H1 (cell line): ENCODE measurements at regions not wholly inside any gene's neighbourhood (a gene's known extent, or its start where the extent isn't known, plus 50 kb on each side); places are given as distances from the start of the nearest gene placed in this dataset.

Experiments
- CTCF ChIA-PET: fragments of 300-600 bp; sonication (Branson Sonifier 250); formaldehyde crosslinking; loops from one replicate; lab custom pipeline; 2021; ENCODE audit not compliant: partially characterized antibody; lab: Charles Lee
- POLR2A ChIA-PET: fragments of 300-600 bp; sonication (Branson Sonifier 250); formaldehyde crosslinking; loops from one replicate; lab custom pipeline; 2021; ENCODE audit warnings: inconsistent platforms; ENCODE audit not compliant: partially characterized antibody; lab: Charles Lee
- DNase-seq, 2 experiments: peaks; one replicate each; pipeline versions ENCODE4 v3.0.0 to v3.0.0-alpha.2; 2010 to 2022; ENCODE audit warnings: low spot score in 2 of 2, low read depth in 1 of 2, mixed read lengths in 1 of 2
- FAIRE-seq: peaks from 2 replicates; lab custom pipeline; 2011; peaks lifted over from hg19 to GRCh38; lab: Jason Lieb, UNC
- H2AFZ ChIP-seq: 2 replicates; pipeline ENCODE4 v1.8.1; 2012; ENCODE audit warnings: low read length, inconsistent platforms
- H2AK5ac ChIP-seq: 2 replicates; pipeline ENCODE4 v1.6.1; 2013; ENCODE audit warnings: low read depth, low read length
- H2BK120ac ChIP-seq: replicated peaks from 2 replicates; pipeline ENCODE3; 2013; ENCODE audit warnings: low read depth, low read length, inconsistent platforms
- H2BK12ac ChIP-seq: 2 replicates; pipeline ENCODE4 v1.6.1; 2013; ENCODE audit warnings: low read depth, low read length
- H2BK15ac ChIP-seq: 2 replicates; pipeline ENCODE4 v1.6.1; 2013; ENCODE audit warnings: low read length
- H2BK20ac ChIP-seq: 2 replicates; pipeline ENCODE4 v1.6.1; 2013; ENCODE audit warnings: low read length
- H2BK5ac ChIP-seq: 2 replicates; pipeline ENCODE4 v1.6.1; 2013; ENCODE audit warnings: low read depth, low read length
- H3K14ac ChIP-seq: 2 replicates; pipeline ENCODE4 v1.6.1; 2013; ENCODE audit warnings: inconsistent platforms; ENCODE audit not compliant: insufficient read length
- H3K18ac ChIP-seq: 2 replicates; pipeline ENCODE4 v1.6.1; 2013; ENCODE audit warnings: low read length; ENCODE audit errors: extremely low read depth
- H3K23ac ChIP-seq: 2 replicates; pipeline ENCODE4 v1.6.1; 2013; ENCODE audit warnings: inconsistent platforms; ENCODE audit not compliant: insufficient read length
- H3K23me2 ChIP-seq: 2 replicates; pipeline ENCODE4 v1.6.1; 2013; ENCODE audit warnings: low read depth, low read length
- H3K27ac ChIP-seq: 2 replicates; pipeline ENCODE4 v1.6.1; 2011; ENCODE audit warnings: low read depth, low read length, inconsistent platforms
- H3K27me3 ChIP-seq, 4 experiments: replicated peaks in 1 of 4; 1 replicate in 1 of 4; 2 replicates in 3 of 4; pipeline versions ENCODE4 v1.6.1 to v1.8.1; 2011 to 2013; ENCODE audit warnings: low read length in 3 of 4, mild to moderate bottlenecking in 3 of 4, inconsistent platforms in 2 of 4, mixed read lengths in 2 of 4, moderate library complexity in 1 of 4; ENCODE audit not compliant: control insufficient read depth in 3 of 4, insufficient read depth in 3 of 4; ENCODE audit errors: extremely low read depth in 1 of 4
- H3K36me3 ChIP-seq, 4 experiments: 2 replicates each; pipeline versions ENCODE4 v1.6.1 to v1.8.1; 2011 to 2013; ENCODE audit warnings: mild to moderate bottlenecking in 4 of 4, low read length in 3 of 4, moderate library complexity in 2 of 4, control low read depth in 1 of 4, inconsistent platforms in 1 of 4; ENCODE audit not compliant: insufficient read depth in 4 of 4, control insufficient read depth in 2 of 4
- H3K4ac ChIP-seq: replicated peaks from 2 replicates; pipeline ENCODE3; 2013; ENCODE audit warnings: low read length, low read depth, mixed read lengths, inconsistent platforms; ENCODE audit not compliant: insufficient read length
- H3K4me1 ChIP-seq, 4 experiments: replicated peaks in 1 of 4; 1 replicate in 1 of 4; 2 replicates in 3 of 4; pipeline versions ENCODE4 v1.6.1 to v1.8.1; 2011 to 2013; ENCODE audit warnings: low read length in 3 of 4, inconsistent platforms in 2 of 4, mixed read lengths in 1 of 4; ENCODE audit not compliant: insufficient read depth in 4 of 4, control insufficient read depth in 3 of 4
- H3K4me2 ChIP-seq, 2 experiments: 2 replicates each; pipeline versions ENCODE4 v1.6.1 to v1.8.1; 2011 to 2013; ENCODE audit warnings: low read depth in 2 of 2, low read length in 2 of 2, control low read depth in 1 of 2, inconsistent platforms in 1 of 2, mild to moderate bottlenecking in 1 of 2; ENCODE audit not compliant: insufficient read depth in 1 of 2
- H3K4me3 ChIP-seq, 4 experiments: fragments of 200-600, 300-600 bp in 1 of 4; sonication (generic), shearing (Covaris generic), sonication (Bioruptor Twin) in 1 of 4; 2 replicates each; pipeline versions ENCODE4 v1.5.1 to v1.8.1; 2011 to 2016; ENCODE audit warnings: low read length in 4 of 4, low read depth in 3 of 4, control low read depth in 2 of 4, inconsistent platforms in 2 of 4, mild to moderate bottlenecking in 2 of 4, mixed read lengths in 1 of 4, moderate library complexity in 1 of 4; ENCODE audit not compliant: insufficient read depth in 2 of 4; ENCODE audit errors: extremely low read depth in 1 of 4
- H3K56ac ChIP-seq: replicated peaks from 2 replicates; pipeline ENCODE3; 2013; ENCODE audit warnings: low read depth, mild to moderate bottlenecking, mixed read lengths, low read length, inconsistent platforms; ENCODE audit not compliant: insufficient read length
- H3K79me1 ChIP-seq: 2 replicates; pipeline ENCODE4 v1.6.1; 2013; ENCODE audit warnings: low read depth, low read length, control low read depth
- H3K79me2 ChIP-seq, 2 experiments: 2 replicates each; pipeline versions ENCODE4 v1.6.1 to v1.8.1; 2012 to 2013; ENCODE audit warnings: low read length in 2 of 2, mild to moderate bottlenecking in 2 of 2, inconsistent platforms in 1 of 2; ENCODE audit not compliant: insufficient read depth in 2 of 2, control insufficient read depth in 1 of 2
- H3K9ac ChIP-seq, 4 experiments: replicated peaks in 1 of 4; 1 replicate in 1 of 4; 2 replicates in 3 of 4; pipeline versions ENCODE4 v1.6.1 to v1.8.1; 2011 to 2013; ENCODE audit warnings: low read depth in 3 of 4, low read length in 3 of 4, control low read depth in 2 of 4, mild to moderate bottlenecking in 2 of 4, moderate library complexity in 2 of 4, inconsistent platforms in 1 of 4; ENCODE audit errors: extremely low read depth in 1 of 4
- H3K9me3 ChIP-seq, 2 experiments: 2 replicates each; pipeline versions ENCODE4 v1.6.1 to v1.8.1; 2012 to 2013; ENCODE audit warnings: mild to moderate bottlenecking in 2 of 2, moderate library complexity in 2 of 2, control low read depth in 1 of 2, inconsistent platforms in 1 of 2, low read depth in 1 of 2, low read length in 1 of 2, mixed read lengths in 1 of 2; ENCODE audit not compliant: insufficient read depth in 2 of 2
- H4K20me1 ChIP-seq, 2 experiments: replicated peaks in 1 of 2; 2 replicates each; pipeline versions ENCODE3 to v1.8.1; 2011 to 2013; ENCODE audit warnings: inconsistent platforms in 2 of 2, low read length in 2 of 2, mild to moderate bottlenecking in 1 of 2; ENCODE audit not compliant: insufficient read depth in 2 of 2, control insufficient read depth in 1 of 2
- H4K5ac ChIP-seq: 2 replicates; pipeline ENCODE4 v1.6.1; 2013; ENCODE audit warnings: low read length, low read depth, mixed read lengths, inconsistent platforms; ENCODE audit not compliant: insufficient read length
- H4K8ac ChIP-seq: 2 replicates; pipeline ENCODE4 v1.8.0; 2013; ENCODE audit warnings: mild to moderate bottlenecking, moderate library complexity, low read length, inconsistent platforms; ENCODE audit not compliant: insufficient read depth; ENCODE audit errors: extremely low read depth
- H4K91ac ChIP-seq: replicated peaks from 2 replicates; pipeline ENCODE3; 2013; ENCODE audit warnings: low read length, mixed read lengths, inconsistent platforms; ENCODE audit not compliant: insufficient read length
- WGBS, 2 experiments: shearing (Covaris generic) in 1 of 2; methylation state at CpG; one replicate each; pipeline versions ENCODE4 v1.1.6 to v1.1.7; 2013 to 2015; ENCODE audit warnings: low lambda C conversion rate in 2 of 2, mixed read lengths in 2 of 2, inconsistent platforms in 1 of 2, low coverage in 1 of 2, missing lambda C conversion rate in 1 of 2; ENCODE audit not compliant: insufficient replicate concordance in 2 of 2, insufficient coverage in 1 of 2, insufficient read length in 1 of 2; ENCODE audit errors: extremely low coverage in 1 of 2, missing lambda C conversion rate in 1 of 2; 5-methylcytosine and 5-hydroxymethylcytosine counted together

DNA sequence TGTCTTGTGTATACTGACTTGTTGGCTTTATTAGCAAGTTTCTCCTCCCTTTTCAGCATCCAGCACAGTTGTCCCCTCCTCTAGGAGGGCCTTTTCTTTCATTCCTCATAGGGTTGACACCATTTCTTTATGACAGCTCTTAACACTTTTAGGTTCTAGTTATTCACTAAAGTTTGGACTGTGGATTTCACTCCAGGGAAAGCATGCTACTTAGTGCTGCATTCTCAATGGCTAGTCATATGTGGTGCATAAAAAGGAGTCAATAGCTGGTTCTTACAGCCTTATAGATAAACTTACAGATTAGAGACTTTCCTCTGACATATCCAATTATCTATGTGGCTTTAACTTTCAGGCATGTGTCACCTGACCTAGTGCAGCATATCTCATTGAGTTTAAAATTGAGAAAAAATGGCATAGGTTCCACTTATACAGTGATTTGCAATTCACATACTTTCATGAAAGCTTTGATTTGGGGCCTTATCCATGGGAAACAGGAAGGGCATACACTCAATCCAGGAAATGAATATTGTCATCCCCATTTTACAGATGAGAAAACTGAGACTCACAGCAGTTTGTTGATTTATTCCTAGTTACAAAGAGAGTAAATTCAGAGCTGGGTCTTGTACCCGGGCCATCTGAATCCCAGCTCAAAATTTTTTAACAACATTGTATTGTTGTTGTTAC lies 289.7 kb downstream of the LPIN1 start:
- H3K9me3 ChIP-seq, result no peaks in the 10 kb centered on the region; a peak in 1 of 4 replicates
- H3K14ac ChIP-seq, result no peak overlapping the region
- DNase-seq (no peak), FAIRE-seq (no peak)
- no peak overlapping the region for H4K5ac ChIP-seq
- 100% methylated on average over 1 of the region's 1 CpG; no CpG with 5 or more reads in 1 of the 2 experiments for WGBS, 2 experiments
- no peak overlapping the region for H3K18ac ChIP-seq
- H2BK20ac ChIP-seq, result no peak overlapping the region
- H3K56ac ChIP-seq, result no peak overlapping the region
- H3K27me3 ChIP-seq, result no peaks in the 10 kb centered on the region
- no peak overlapping the region for H3K27ac ChIP-seq
- H3K79me1 ChIP-seq, result no peaks in the 10 kb centered on the region
- no peak overlapping the region for H2BK120ac ChIP-seq
- H3K4ac ChIP-seq, result no peak overlapping the region
- no peak overlapping the region for H2AFZ ChIP-seq
- H2BK12ac ChIP-seq, result no peak overlapping the region
- H4K91ac ChIP-seq, result no peak overlapping the region
- no peak overlapping the region for H3K9ac ChIP-seq
- no peak overlapping the region for H2BK5ac ChIP-seq
- no peak overlapping the region for H3K4me2 ChIP-seq
- ChIA-PET CTCF (interaction anchor here (0.6 to 3.2 kb wide), 5 partner anchors 9 to 198 kb away, joined by 3 to 11 read pairs (median 3); no protein-coding TSS in a partner anchor), POLR2A (no interaction called here)
- 0 out of 7 replicates have a peak, but pooled peaks cover 0 to 2% (median 0%) of the 10 kb centered on the region in 4 experiments for H3K4me1 ChIP-seq
- H3K4me3 ChIP-seq, result no peak overlapping the region
- H2BK15ac ChIP-seq, result no peak overlapping the region
- 0 out of 2 replicates have a peak, but pooled peaks cover 3% of the 10 kb centered on the region for H3K23me2 ChIP-seq
- no peak overlapping the region for H2AK5ac ChIP-seq
- no peak overlapping the region for H4K8ac ChIP-seq
- no peaks in the 10 kb centered on the region for H3K79me2 ChIP-seq
- no peak overlapping the region for H3K23ac ChIP-seq
- H4K20me1 ChIP-seq, result no peaks in the 10 kb centered on the region
- H3K36me3 ChIP-seq, result no peaks in the 10 kb centered on the region
